ENCODE measurements at regions not wholly inside any gene's neighbourhood (a gene's known extent, or its start where the extent isn't known, plus 50 kb on each side); places are given as distances from the start of the nearest gene placed in this dataset.

GRCh38 chr11:129286813-129287212, 88.8 kb upstream of the BARX2 start:
- Histone ChIP-seq H2AK9ac (replicated peaks; ENCODE audit: low read depth, low read length, poor library complexity) (no peak overlapping the region), H3K56ac (ENCODE audit: extremely low read depth, insufficient read depth, low read length) (no peak overlapping the region), H4K5ac (ENCODE audit: low read depth, low read length) (no peak overlapping the region), H3K9me3 (ENCODE audit: control insufficient read depth, insufficient read depth, low read length) (no peaks in the 10 kb centered on the region), H3K18ac (ENCODE audit: low read depth, low read length) (no peak overlapping the region), H3K79me1 (ENCODE audit: low read depth in 1 of 2, low read length in 2 of 2) (no peaks in the 10 kb centered on the region), H3K9ac (ENCODE audit: low read depth, low read length) (no peak overlapping the region), H3K23ac (ENCODE audit: low read depth, low read length) (no peak overlapping the region), H2BK20ac (ENCODE audit: low read depth, low read length) (no peak overlapping the region), H3K9me1 (ENCODE audit: insufficient read depth, low read length) (no peaks in the 10 kb centered on the region), H3K4ac (ENCODE audit: low read depth, low read length) (no peak overlapping the region), H3K14ac (replicated peaks; ENCODE audit: low read depth, low read length) (no peak overlapping the region), H3K4me2 (ENCODE audit: low read depth, low read length) (peak overlapping the region; percentile 27; the same call in 1 of the 2 replicates), H3K27me3 (ENCODE audit: control insufficient read depth, insufficient read depth, low read length) (peaks cover 18% of the 10 kb centered on the region), H4K20me1 (ENCODE audit: insufficient read depth, low read length) (no peaks in the 10 kb centered on the region), H3K36me3 (ENCODE audit: control insufficient read depth, insufficient read depth, low read length) (no peaks in the 10 kb centered on the region), H2BK120ac (ENCODE audit: low read depth, low read length) (no peak overlapping the region), H3K4me1 (ENCODE audit: control insufficient read depth, insufficient read depth, low read length) (peaks cover 2% of the 10 kb centered on the region; the same call in 1 of the 2 replicates), H3K4me3 (ENCODE audit: insufficient read depth, low read depth, low read length) (no peak overlapping the region), H2BK5ac (ENCODE audit: low read depth, low read length, poor library complexity, severe bottlenecking) (no peak overlapping the region), H4K91ac (ENCODE audit: insufficient read depth, low read depth, low read length) (no peak overlapping the region), H2AK5ac (ENCODE audit: low read depth, low read length) (no peak overlapping the region), H3K27ac (ENCODE audit: insufficient read depth, low read length) (no peak overlapping the region), H2AFZ (replicated peaks; ENCODE audit: low read length, poor library complexity) (no peak overlapping the region), H4K8ac (ENCODE audit: low read depth in 2 of 2, low read length in 2 of 2) (no peak overlapping the region), H2BK15ac (ENCODE audit: low read depth, low read length) (no peak overlapping the region)
- intact Hi-C loops (cut with micrococcal nuclease) (no loop called here), dilution Hi-C loops (cut with HindIII; ENCODE audit: low sequenced_read_pairs, unreplicated experiment) (no loop called here), in situ Hi-C loops (cut with MboI; ENCODE audit: low sequenced_read_pairs) (no loop called here)
- TF ChIP-seq CEBPB (IDR thresholded peaks at IDR 0.05; ENCODE audit: low read depth, low read length) (no peak), POLR2A (IDR thresholded peaks at IDR 0.05; ENCODE audit: low read depth, low read length) (no peak), BHLHE40 (IDR thresholded peaks at IDR 0.05; ENCODE audit: low read depth, low read length) (no peak), CTCF (conservative IDR thresholded peaks at IDR 0.05; ENCODE audit: low read depth, low read length) (no peak), USF2 (IDR thresholded peaks at IDR 0.05; ENCODE audit: low read depth, low read length) (no peak), RCOR1 (IDR thresholded peaks at IDR 0.05; ENCODE audit: insufficient replicate concordance, low read length) (no peak), MXI1 (IDR thresholded peaks at IDR 0.05; ENCODE audit: borderline replicate concordance, low read depth, low read length) (no peak), NFE2L2 (IDR thresholded peaks at IDR 0.05; ENCODE audit: low read depth, low read length) (no peak), FOS (IDR thresholded peaks at IDR 0.05; ENCODE audit: low read depth, low read length) (no peak), CHD1 (IDR thresholded peaks at IDR 0.05; ENCODE audit: low read depth, low read length) (no peak), RFX5 (IDR thresholded peaks at IDR 0.05; ENCODE audit: low read depth, low read length) (no peak), RAD21 (IDR thresholded peaks at IDR 0.05; ENCODE audit: low read length) (no peak), ELK1 (IDR thresholded peaks at IDR 0.05; ENCODE audit: borderline replicate concordance, low read depth, low read length) (no peak), SMC3 (IDR thresholded peaks at IDR 0.05; ENCODE audit: low read depth, low read length) (no peak), MAFK (IDR thresholded peaks at IDR 0.05; ENCODE audit: low read depth, low read length) (no peak), MAZ (IDR thresholded peaks at IDR 0.05; ENCODE audit: borderline replicate concordance, low read depth, low read length) (no peak)
- ATAC-seq (ENCODE audit: low read depth): peak; percentile 51
- peak; percentile 5 for DNase-seq
- POLR2A ChIA-PET (ENCODE audit: unreplicated experiment): no interaction called here
- BruUV-seq (replicated peaks): no TSS peak
- CTCF ChIA-PET: no interaction called here
- no CpG with 5 or more reads among the region's 7 CpGs for WGBS, 2 experiments (ENCODE audit: extremely low coverage in 2 of 2, insufficient read length in 1 of 2)
